HCT116 (cell line): ENCODE measurements at regions not wholly inside any gene's neighbourhood (a gene's known extent, or its start where the extent isn't known, plus 50 kb on each side); places are given as distances from the start of the nearest gene placed in this dataset.

ENCODE experiments used
- ATAC-seq: fragments of 200-7000 bp; cut with Tn5 transposase; 2 replicates; pipeline ENCODE4 v1.9.1; 2020; ENCODE audit warnings: mild to moderate bottlenecking, moderate library complexity
- BruUV-seq: library from RNA; stranded (reverse); fragments of 400-500 nt; replicated peaks from 2 replicates; lab custom pipeline; 2021; lab: Mats Ljungman, UMichigan
- CTCF ChIA-PET: fragments of 300-600 bp; sonication (Branson Sonifier 250); formaldehyde crosslinking; loops from one replicate; lab custom pipeline; 2021; ENCODE audit warnings: antibody characterized with exemption; lab: Charles Lee
- POLR2A ChIA-PET: fragments of 300-600, 350-600 bp; sonication (Branson Sonifier 250); formaldehyde crosslinking; loops from one replicate; lab custom pipeline; 2021; ENCODE audit warnings: antibody characterized with exemption; lab: Charles Lee
- RAD21 ChIA-PET, 2 experiments: fragments of 300-600 bp; sonication (Branson Sonifier 250); formaldehyde crosslinking; loops; one replicate each; lab custom pipeline; 2023; ENCODE audit warnings: low total read pairs in 2 of 2; ENCODE audit not compliant: uncharacterized antibody in 2 of 2, unreplicated experiment in 2 of 2, low non-redundant PET in 1 of 2; lab: Charles Lee
- DNase-seq: peaks from one replicate; pipeline ENCODE4 v3.0.0-alpha.2; 2010; ENCODE audit warnings: low read depth, low spot score
- H2AFZ ChIP-seq: fragments of 200-600 bp; shearing (Covaris generic), sonication (generic); 2 replicates; pipeline ENCODE4 v1.6.1; 2017; ENCODE audit warnings: low read depth, mixed run types, mixed read lengths, antibody characterized with exemption, low read length; ENCODE audit not compliant: poor library complexity, severe bottlenecking
- H3K27ac ChIP-seq: 2 replicates; pipeline ENCODE4 v1.5.1; 2012; ENCODE audit warnings: low read depth, low read length
- H3K27me3 ChIP-seq: fragments of 200-600 bp; sonication (generic); 2 replicates; pipeline ENCODE4 v1.6.1; 2016; ENCODE audit warnings: mixed run types, low read length, mixed read lengths; ENCODE audit not compliant: insufficient read depth
- H3K36me3 ChIP-seq, 2 experiments: fragments of 200-500 bp in 1 of 2; fragments of 200-600 bp in 1 of 2; sonication (Bioruptor generic) in 1 of 2; sonication (generic) in 1 of 2; 2 replicates each; pipeline versions ENCODE4 v1.5.1 to v1.6.1; 2014 to 2016; ENCODE audit warnings: low read length in 2 of 2, inconsistent platforms in 1 of 2, mixed read lengths in 1 of 2, mixed run types in 1 of 2; ENCODE audit not compliant: insufficient read depth in 2 of 2, control insufficient read depth in 1 of 2
- H3K4me1 ChIP-seq, 2 experiments: fragments of 200-600 bp in 1 of 2; sonication (generic) in 1 of 2; 2 replicates each; pipeline versions ENCODE4 v1.5.1 to v1.6.1; 2012 to 2017; ENCODE audit warnings: low read length in 2 of 2, inconsistent platforms in 1 of 2, mild to moderate bottlenecking in 1 of 2, mixed read lengths in 1 of 2, mixed run types in 1 of 2, moderate library complexity in 1 of 2; ENCODE audit not compliant: insufficient read depth in 2 of 2, control insufficient read depth in 1 of 2
- H3K4me2 ChIP-seq: fragments of 200-600 bp; sonication (generic); 2 replicates; pipeline ENCODE4 v1.6.1; 2017; ENCODE audit warnings: mixed run types, low read length, mixed read lengths
- H3K4me3 ChIP-seq, 2 experiments: fragments of 200-600 bp in 1 of 2; sonication (generic) in 1 of 2; replicated peaks in 1 of 2; 2 replicates each; pipeline ENCODE4 v1.5.1; 2011 to 2016; ENCODE audit warnings: low read length in 2 of 2, control low read depth in 1 of 2, low read depth in 1 of 2, mild to moderate bottlenecking in 1 of 2, mixed read lengths in 1 of 2, mixed run types in 1 of 2
- H3K79me2 ChIP-seq: fragments of 200-600 bp; sonication (generic); 2 replicates; pipeline ENCODE4 v1.6.1; 2017; ENCODE audit warnings: mild to moderate bottlenecking, mixed run types, low read length, moderate library complexity, mixed read lengths; ENCODE audit not compliant: insufficient read depth
- H3K9ac ChIP-seq: fragments of 200-600 bp; sonication (generic); 2 replicates; pipeline ENCODE4 v1.6.1; 2016; ENCODE audit warnings: low read length, mixed read lengths
- H3K9me2 ChIP-seq: fragments of 200-600 bp; sonication (generic), shearing (Covaris generic); 2 replicates; pipeline ENCODE4 v1.6.1; 2017; ENCODE audit warnings: mixed run types, mild to moderate bottlenecking, moderate library complexity; ENCODE audit not compliant: insufficient read depth
- H3K9me3 ChIP-seq, 2 experiments: fragments of 200-500 bp in 1 of 2; fragments of 200-600 bp in 1 of 2; sonication (Bioruptor generic) in 1 of 2; sonication (generic) in 1 of 2; 2 replicates each; pipeline ENCODE4 v1.6.1; 2014 to 2017; ENCODE audit warnings: low read length in 2 of 2, mixed read lengths in 2 of 2, inconsistent platforms in 1 of 2, low read depth in 1 of 2, mild to moderate bottlenecking in 1 of 2, mixed run types in 1 of 2, moderate library complexity in 1 of 2; ENCODE audit not compliant: control insufficient read depth in 1 of 2, insufficient read depth in 1 of 2
- H4K20me1 ChIP-seq: fragments of 200-600 bp; sonication (generic), shearing (Covaris generic); 2 replicates; pipeline ENCODE4 v1.6.1; 2017; ENCODE audit warnings: mixed run types, mild to moderate bottlenecking, moderate library complexity; ENCODE audit not compliant: insufficient read depth
- CTCF ChIP-seq, 3 experiments: fragments of 200-600 bp in 1 of 3; sonication (generic) in 1 of 3; IDR thresholded peaks in 2 of 3; conservative IDR thresholded peaks in 1 of 3; 2 replicates each; pipeline ENCODE4 v1.5.1; 2012 to 2017; ENCODE audit warnings: low read depth in 2 of 3, low read length in 2 of 3, antibody characterized with exemption in 1 of 3, borderline replicate concordance in 1 of 3, control low read depth in 1 of 3, mild to moderate bottlenecking in 1 of 3, mixed read lengths in 1 of 3, mixed run types in 1 of 3, moderate library complexity in 1 of 3; ENCODE audit not compliant: insufficient read depth in 1 of 3
- ELF1 ChIP-seq: IDR thresholded peaks from 2 replicates; pipeline ENCODE4 v1.6.1; 2012; ENCODE audit warnings: low read depth, borderline replicate concordance
- MAX ChIP-seq: IDR thresholded peaks from 2 replicates; pipeline ENCODE4 v1.6.1; 2012
- POLR2A ChIP-seq: IDR thresholded peaks from 2 replicates; pipeline ENCODE4 v1.7.0; 2011; ENCODE audit warnings: borderline replicate concordance; ENCODE audit not compliant: insufficient read depth, insufficient read length; ENCODE audit errors: extremely low read depth
- YY1 ChIP-seq: IDR thresholded peaks from 2 replicates; pipeline ENCODE4 v1.6.1; 2011; ENCODE audit warnings: low read length, low read depth, moderate library complexity, mild to moderate bottlenecking; ENCODE audit not compliant: insufficient replicate concordance; ENCODE audit errors: extremely low read depth
- intact Hi-C: fragments of 100-400 bp; cut with micrococcal nuclease; formaldehyde crosslinking; loops from 2 replicates; pipeline ENCODE4 v1.10.0; 2022
- TF ChIP-seq, protein P1 (sequence below): IDR thresholded peaks from 2 replicates; pipeline ENCODE4 v1.6.1; 2011; ENCODE audit warnings: mild to moderate bottlenecking, low read length, moderate library complexity; ENCODE audit not compliant: insufficient replicate concordance; ENCODE audit errors: extremely low read depth

DNA sequence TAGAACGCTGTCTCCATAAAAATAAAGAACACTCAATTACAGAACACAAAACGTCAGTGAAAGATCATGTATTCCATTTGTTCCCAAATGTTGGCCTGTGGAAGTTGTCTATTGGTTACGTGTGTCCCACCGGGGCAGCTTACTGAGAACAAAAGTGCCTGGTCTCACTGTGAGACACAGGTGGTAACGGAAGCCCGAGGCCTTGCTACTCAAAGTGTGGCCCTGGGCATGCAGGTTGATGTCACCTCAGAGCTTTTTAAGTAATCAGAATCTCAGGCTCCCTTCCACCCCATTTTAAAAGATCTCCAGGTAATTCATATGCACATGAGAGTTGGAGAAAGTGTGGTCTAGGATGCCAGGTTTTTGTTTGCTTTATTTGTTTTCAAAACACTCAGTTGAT is 422.5 kb upstream of the OPRM1 start:
- TF ChIP-seq CTCF (IDR thresholded peaks at IDR 0.05 in 2 of 3, conservative IDR thresholded peaks at IDR 0.05 in 1 of 3; ENCODE audit: borderline replicate concordance in 1 of 3, insufficient read depth in 1 of 3, low read depth in 2 of 3, low read length in 2 of 3), result no peak
- TF ChIP-seq YY1, result no peak
- TF ChIP-seq, protein P1, sequence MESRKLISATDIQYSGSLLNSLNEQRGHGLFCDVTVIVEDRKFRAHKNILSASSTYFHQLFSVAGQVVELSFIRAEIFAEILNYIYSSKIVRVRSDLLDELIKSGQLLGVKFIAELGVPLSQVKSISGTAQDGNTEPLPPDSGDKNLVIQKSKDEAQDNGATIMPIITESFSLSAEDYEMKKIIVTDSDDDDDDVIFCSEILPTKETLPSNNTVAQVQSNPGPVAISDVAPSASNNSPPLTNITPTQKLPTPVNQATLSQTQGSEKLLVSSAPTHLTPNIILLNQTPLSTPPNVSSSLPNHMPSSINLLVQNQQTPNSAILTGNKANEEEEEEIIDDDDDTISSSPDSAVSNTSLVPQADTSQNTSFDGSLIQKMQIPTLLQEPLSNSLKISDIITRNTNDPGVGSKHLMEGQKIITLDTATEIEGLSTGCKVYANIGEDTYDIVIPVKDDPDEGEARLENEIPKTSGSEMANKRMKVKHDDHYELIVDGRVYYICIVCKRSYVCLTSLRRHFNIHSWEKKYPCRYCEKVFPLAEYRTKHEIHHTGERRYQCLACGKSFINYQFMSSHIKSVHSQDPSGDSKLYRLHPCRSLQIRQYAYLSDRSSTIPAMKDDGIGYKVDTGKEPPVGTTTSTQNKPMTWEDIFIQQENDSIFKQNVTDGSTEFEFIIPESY, result no peak
- no peak for TF ChIP-seq ELF1
- no peak for TF ChIP-seq POLR2A
- no peak for TF ChIP-seq MAX
- BruUV-seq, result no TSS peak
- intact Hi-C loops, result no loop called here

More for the DNA sequence above, 422.5 kb upstream of the OPRM1 start:
- Histone ChIP-seq H3K9ac (no peak overlapping the region), H3K4me3 (no peak overlapping the region), H3K4me1 (no peaks in the 10 kb centered on the region), H3K27ac (no peak overlapping the region), H4K20me1 (no peaks in the 10 kb centered on the region), H3K9me2 (no peaks in the 10 kb centered on the region), H3K4me2 (no peak overlapping the region), H2AFZ (no peak overlapping the region), H3K27me3 (peaks cover 15% of the 10 kb centered on the region; the same call in 1 of the 2 replicates), H3K9me3 (no peaks in the 10 kb centered on the region), H3K36me3 (no peaks in the 10 kb centered on the region), H3K79me2 (no peaks in the 10 kb centered on the region)
- ChIA-PET POLR2A (no interaction called here), CTCF (no interaction called here), RAD21 (no interaction called here)
- ATAC-seq, result no peak
- DNase-seq, result no peak
